ENCODE measurements at regions not wholly inside any gene's neighbourhood (a gene's known extent, or its start where the extent isn't known, plus 50 kb on each side); places are given as distances from the start of the nearest gene placed in this dataset.

DNA sequence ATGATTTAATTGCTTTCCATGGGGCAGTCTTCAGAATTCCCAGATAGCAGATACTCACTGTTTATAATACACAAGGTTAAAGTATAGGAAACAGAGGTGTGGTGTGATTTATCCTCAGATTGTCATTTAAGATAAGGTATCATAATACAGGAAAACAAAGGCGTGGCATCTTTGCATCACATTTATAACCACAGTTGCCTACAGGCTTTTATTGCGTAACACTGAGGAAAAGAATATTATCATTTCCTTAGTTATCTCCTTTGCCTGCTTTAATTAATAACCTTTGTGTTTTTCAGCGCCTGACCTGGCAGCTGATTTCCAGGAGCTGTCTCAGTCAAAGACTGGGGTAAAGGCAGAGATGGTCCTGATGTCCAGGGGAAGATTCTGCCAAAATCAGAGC lies 68.8 kb downstream of the SSX7 start:
- H3K27me3 ChIP-seq (ENCODE audit: control insufficient read depth, insufficient read depth, low read length, poor library complexity, severe bottlenecking) = peaks cover 15% of the 10 kb centered on the region
- H3K9me3 ChIP-seq (ENCODE audit: control insufficient read depth, low read length) = no peaks in the 10 kb centered on the region
- H3K9ac ChIP-seq (ENCODE audit: extremely low read depth, low read length, poor library complexity, severe bottlenecking) = no peak overlapping the region
- TF ChIP-seq, protein P1, sequence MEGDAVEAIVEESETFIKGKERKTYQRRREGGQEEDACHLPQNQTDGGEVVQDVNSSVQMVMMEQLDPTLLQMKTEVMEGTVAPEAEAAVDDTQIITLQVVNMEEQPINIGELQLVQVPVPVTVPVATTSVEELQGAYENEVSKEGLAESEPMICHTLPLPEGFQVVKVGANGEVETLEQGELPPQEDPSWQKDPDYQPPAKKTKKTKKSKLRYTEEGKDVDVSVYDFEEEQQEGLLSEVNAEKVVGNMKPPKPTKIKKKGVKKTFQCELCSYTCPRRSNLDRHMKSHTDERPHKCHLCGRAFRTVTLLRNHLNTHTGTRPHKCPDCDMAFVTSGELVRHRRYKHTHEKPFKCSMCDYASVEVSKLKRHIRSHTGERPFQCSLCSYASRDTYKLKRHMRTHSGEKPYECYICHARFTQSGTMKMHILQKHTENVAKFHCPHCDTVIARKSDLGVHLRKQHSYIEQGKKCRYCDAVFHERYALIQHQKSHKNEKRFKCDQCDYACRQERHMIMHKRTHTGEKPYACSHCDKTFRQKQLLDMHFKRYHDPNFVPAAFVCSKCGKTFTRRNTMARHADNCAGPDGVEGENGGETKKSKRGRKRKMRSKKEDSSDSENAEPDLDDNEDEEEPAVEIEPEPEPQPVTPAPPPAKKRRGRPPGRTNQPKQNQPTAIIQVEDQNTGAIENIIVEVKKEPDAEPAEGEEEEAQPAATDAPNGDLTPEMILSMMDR (conservative IDR thresholded peaks at IDR 0.05) = no peak
- DNase-seq = no peak
- Mint-ChIP-seq H3K27me3 (ENCODE audit: insufficient read depth) (no peaks in the 10 kb centered on the region), H3K9me3 (peaks cover 37% of the 10 kb centered on the region), H3K36me3 (ENCODE audit: low read depth) (no peaks in the 10 kb centered on the region), H3K4me1 (no peaks in the 10 kb centered on the region), H3K4me3 (no peak overlapping the region), H3K27ac (no peak overlapping the region)
- 84% methylated on average over 3 of the region's 3 CpGs; no CpG with 5 or more reads in 1 of the 2 experiments for WGBS, 2 experiments (ENCODE audit: insufficient coverage in 1 of 2, insufficient read length in 1 of 2)
- H3K4me1 ChIP-seq (ENCODE audit: control insufficient read depth, insufficient read depth, low read length) = no peaks in the 10 kb centered on the region
- no peak overlapping the region for H3K4me3 ChIP-seq (ENCODE audit: low read length)
- no peak overlapping the region for H3K27ac ChIP-seq (ENCODE audit: low read depth, low read length)
- no peaks in the 10 kb centered on the region for H3K36me3 ChIP-seq (ENCODE audit: control insufficient read depth, insufficient read depth, low read length)

DNA sequence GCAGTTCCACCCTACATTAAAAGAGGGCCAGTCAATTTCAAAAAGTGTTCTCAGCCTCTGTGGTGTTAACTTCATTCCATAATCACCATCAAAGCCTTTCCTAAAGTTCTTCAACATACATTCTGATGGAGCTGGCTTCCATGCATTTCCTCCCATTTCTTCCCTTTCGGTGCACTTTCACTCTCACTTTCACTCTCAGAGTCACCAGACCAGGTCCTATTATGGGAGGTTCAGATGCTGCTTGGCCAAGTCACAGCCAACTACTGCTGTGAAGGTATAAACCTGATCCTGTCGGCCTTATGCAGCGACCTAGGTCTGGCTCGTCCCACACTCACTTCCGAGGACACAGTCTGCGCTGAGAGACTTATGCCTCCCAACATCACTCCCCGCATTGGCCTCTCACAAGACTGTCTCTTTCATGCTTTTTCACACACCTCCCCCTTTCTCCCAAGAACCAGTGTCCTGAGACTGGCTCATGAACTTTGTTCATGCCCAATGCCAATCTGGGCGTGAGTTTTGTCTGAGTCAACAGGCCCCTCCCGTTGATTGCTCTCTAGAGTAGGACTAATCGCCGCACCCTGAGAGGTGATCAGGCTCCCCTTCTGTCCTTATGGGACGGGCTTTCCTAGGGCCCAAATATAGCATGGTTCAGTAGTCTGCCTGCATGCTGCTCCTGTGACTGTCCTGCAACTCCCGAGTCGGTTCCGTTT lies 60.8 kb upstream of the XAGE1B start:
- H3K27ac ChIP-seq (ENCODE audit: low read depth, low read length) = no peak overlapping the region
- no peak for DNase-seq
- TF ChIP-seq, protein P1 (conservative IDR thresholded peaks at IDR 0.05) = no peak
- H3K4me3 ChIP-seq (ENCODE audit: low read length) = no peak overlapping the region
- 93 to 94% methylated on average over 7 to 15 of the region's 15 CpGs for WGBS, 2 experiments (ENCODE audit: insufficient coverage in 1 of 2, insufficient read length in 1 of 2)
- peaks cover 5% of the 10 kb centered on the region for H3K27me3 ChIP-seq (ENCODE audit: control insufficient read depth, insufficient read depth, low read length, poor library complexity, severe bottlenecking)
- H3K27ac Mint-ChIP-seq = no peak overlapping the region
- no peaks in the 10 kb centered on the region for H3K9me3 ChIP-seq (ENCODE audit: control insufficient read depth, low read length)
- H3K9me3 Mint-ChIP-seq = peaks cover 67% of the 10 kb centered on the region
- no peaks in the 10 kb centered on the region for H3K36me3 Mint-ChIP-seq (ENCODE audit: low read depth)
- no peaks in the 10 kb centered on the region for H3K4me1 ChIP-seq (ENCODE audit: control insufficient read depth, insufficient read depth, low read length)
- no peak overlapping the region for H3K4me3 Mint-ChIP-seq
- no peaks in the 10 kb centered on the region for H3K36me3 ChIP-seq (ENCODE audit: control insufficient read depth, insufficient read depth, low read length)
- H3K9ac ChIP-seq (ENCODE audit: extremely low read depth, low read length, poor library complexity, severe bottlenecking) = no peak overlapping the region
- H3K4me1 Mint-ChIP-seq = no peaks in the 10 kb centered on the region
- H3K27me3 Mint-ChIP-seq (ENCODE audit: insufficient read depth) = peaks cover 4% of the 10 kb centered on the region

DNA sequence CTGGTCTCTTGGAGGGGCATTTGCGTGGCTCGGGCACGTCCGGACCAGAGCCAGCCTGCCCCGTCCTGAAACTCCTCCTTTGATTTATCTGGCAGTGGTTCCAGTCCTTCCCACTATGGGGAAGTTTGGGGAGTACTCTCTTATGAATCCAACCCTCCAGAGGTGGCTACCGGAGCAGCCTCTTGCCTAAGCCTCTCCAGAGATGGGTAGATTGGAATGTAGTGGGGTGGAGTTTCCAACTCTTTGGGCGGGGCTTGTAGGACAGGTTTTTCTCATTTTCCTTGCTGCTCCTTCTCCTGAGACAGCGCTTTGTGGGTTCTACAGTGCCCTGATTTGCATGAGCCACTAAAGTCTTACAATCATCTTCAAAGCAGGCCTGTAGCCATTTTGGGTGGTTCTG lies 60.1 kb upstream of the XAGE1B start:
- Mint-ChIP-seq H3K36me3 (ENCODE audit: low read depth) (no peaks in the 10 kb centered on the region), H3K4me1 (no peaks in the 10 kb centered on the region), H3K9me3 (peaks cover 66% of the 10 kb centered on the region), H3K4me3 (no peak overlapping the region), H3K27me3 (ENCODE audit: insufficient read depth) (peaks cover 4% of the 10 kb centered on the region), H3K27ac (no peak overlapping the region)
- Histone ChIP-seq H3K27ac (ENCODE audit: low read depth, low read length) (no peak overlapping the region), H3K9ac (ENCODE audit: extremely low read depth, low read length, poor library complexity, severe bottlenecking) (no peak overlapping the region), H3K4me1 (ENCODE audit: control insufficient read depth, insufficient read depth, low read length) (no peaks in the 10 kb centered on the region), H3K36me3 (ENCODE audit: control insufficient read depth, insufficient read depth, low read length) (no peaks in the 10 kb centered on the region), H3K9me3 (ENCODE audit: control insufficient read depth, low read length) (no peaks in the 10 kb centered on the region), H3K27me3 (ENCODE audit: control insufficient read depth, insufficient read depth, low read length, poor library complexity, severe bottlenecking) (peaks cover 5% of the 10 kb centered on the region), H3K4me3 (ENCODE audit: low read length) (no peak overlapping the region)
- peak; percentile 52 for DNase-seq
- 84% methylated on average over 8 of the region's 8 CpGs; no CpG with 5 or more reads in 1 of the 2 experiments for WGBS, 2 experiments (ENCODE audit: insufficient coverage in 1 of 2, insufficient read length in 1 of 2)
- TF ChIP-seq, protein P1 (conservative IDR thresholded peaks at IDR 0.05) = no peak
